Lower lobe of right lung (tissue), 2 donors: ENCODE measurements at regions not wholly inside any gene's neighbourhood (a gene's known extent, or its start where the extent isn't known, plus 50 kb on each side); places are given as distances from the start of the nearest gene placed in this dataset.

Source experiments
- ATAC-seq, 2 donors: fragments of 200-7000 bp; cut with Tn5 transposase; one replicate each; pipeline ENCODE4 v1.9.1; 2020 to 2022; ENCODE audit warnings: mild to moderate bottlenecking in 2 of 2, moderate library complexity in 2 of 2
- DNase-seq: peaks from one replicate; pipeline ENCODE4 v3.0.0-alpha.2; 2020
- H3K27ac ChIP-seq: fragments of 200-600 bp; one replicate; pipeline ENCODE4 v1.8.0; 2022
- H3K27me3 ChIP-seq: fragments of 200-600 bp; one replicate; pipeline ENCODE4 v1.8.0; 2022; ENCODE audit warnings: low read depth
- H3K36me3 ChIP-seq: fragments of 200-600 bp; one replicate; pipeline ENCODE4 v1.8.0; 2022; ENCODE audit warnings: mild to moderate bottlenecking
- H3K4me1 ChIP-seq: fragments of 200-600 bp; one replicate; pipeline ENCODE4 v1.8.0; 2022
- H3K4me3 ChIP-seq: fragments of 200-600 bp; one replicate; pipeline ENCODE4 v1.8.0; 2022; ENCODE audit warnings: mild to moderate bottlenecking
- H3K9me3 ChIP-seq: fragments of 200-600 bp; one replicate; pipeline ENCODE4 v1.8.0; 2022
- CTCF ChIP-seq: fragments of 200-600 bp; IDR thresholded peaks from one replicate; pipeline ENCODE4 v1.8.0; 2022; ENCODE audit warnings: antibody characterized with exemption, mild to moderate bottlenecking
- intact Hi-C: fragments of 100-400 bp; cut with DNase I; formaldehyde crosslinking; loops from one replicate; pipeline ENCODE4 v1.11.0; 2022
- donor health status: DM: no; HTN: yes; CAD: no; lungs with severe emphysema.

GRCh38 chr22:49452362-49452946 is 375.2 kb downstream of the BRD1 start:
- no peak for TF ChIP-seq CTCF
- ATAC-seq (no peak), DNase-seq (no peak)
- H3K9me3 ChIP-seq, result no peaks in the 10 kb centered on the region
- no peak overlapping the region for H3K27ac ChIP-seq
- peaks cover 32% of the 10 kb centered on the region for H3K27me3 ChIP-seq
- H3K4me1 ChIP-seq, result no peaks in the 10 kb centered on the region
- no peak overlapping the region for H3K4me3 ChIP-seq
- intact Hi-C loops, result no loop called here
- no peaks in the 10 kb centered on the region for H3K36me3 ChIP-seq

GRCh38 chr22:49451070-49451840 is 376.4 kb downstream of the BRD1 start:
- Histone ChIP-seq H3K9me3 (no peaks in the 10 kb centered on the region), H3K36me3 (no peaks in the 10 kb centered on the region), H3K4me1 (no peaks in the 10 kb centered on the region), H3K27ac (no peak overlapping the region), H3K27me3 (peaks cover 28% of the 10 kb centered on the region), H3K4me3 (no peak overlapping the region)
- intact Hi-C loops, result no loop called here
- no peak for DNase-seq
- no peak for TF ChIP-seq CTCF
- no peak for ATAC-seq

GRCh38 chr22:49450498-49450897 is 377.2 kb downstream of the BRD1 start:
- H3K9me3 ChIP-seq, result no peaks in the 10 kb centered on the region
- peaks cover 28% of the 10 kb centered on the region for H3K27me3 ChIP-seq

GRCh38 chr22:49449811-49450446 is 377.7 kb downstream of the BRD1 start:
- H3K9me3 ChIP-seq, result no peaks in the 10 kb centered on the region
- no peaks in the 10 kb centered on the region for H3K36me3 ChIP-seq
- H3K27ac ChIP-seq, result no peak overlapping the region
- intact Hi-C loops, result no loop called here
- no peak overlapping the region for H3K4me3 ChIP-seq
- DNase-seq (no peak), ATAC-seq (peak in 1 of 2 donors; percentile 22)
- H3K4me1 ChIP-seq, result no peaks in the 10 kb centered on the region
- peaks cover 28% of the 10 kb centered on the region for H3K27me3 ChIP-seq
- no peak for TF ChIP-seq CTCF

More at GRCh38 chr22:49450498-49450897, 377.2 kb downstream of the BRD1 start:
- DNase-seq, result no peak
- TF ChIP-seq CTCF, result no peak
- Histone ChIP-seq H3K27ac (no peak overlapping the region), H3K36me3 (no peaks in the 10 kb centered on the region), H3K4me3 (no peak overlapping the region), H3K4me1 (no peaks in the 10 kb centered on the region)
- no peak for ATAC-seq
- intact Hi-C loops, result no loop called here

GRCh38 chr22:49449377-49449776 is 378.3 kb downstream of the BRD1 start:
- H3K36me3 ChIP-seq, result no peaks in the 10 kb centered on the region
- ATAC-seq (no peak), DNase-seq (no peak)
- no peak overlapping the region for H3K4me3 ChIP-seq
- H3K27ac ChIP-seq, result no peak overlapping the region
- H3K27me3 ChIP-seq, result peaks cover 28% of the 10 kb centered on the region
- TF ChIP-seq CTCF, result no peak
- no peaks in the 10 kb centered on the region for H3K9me3 ChIP-seq
- H3K4me1 ChIP-seq, result no peaks in the 10 kb centered on the region
- intact Hi-C loops, result no loop called here
